GM21423 (cell line): ENCODE measurements at regions not wholly inside any gene's neighbourhood (a gene's known extent, or its start where the extent isn't known, plus 50 kb on each side); places are given as distances from the start of the nearest gene placed in this dataset.

Experiments used
- ATAC-seq: cut with Tn5 transposase; IDR thresholded peaks from one replicate; pipeline ENCODE4 v1.9.1; 2021; ENCODE audit warnings: mild to moderate bottlenecking, moderate library complexity; ENCODE audit not compliant: unreplicated experiment

DNA sequence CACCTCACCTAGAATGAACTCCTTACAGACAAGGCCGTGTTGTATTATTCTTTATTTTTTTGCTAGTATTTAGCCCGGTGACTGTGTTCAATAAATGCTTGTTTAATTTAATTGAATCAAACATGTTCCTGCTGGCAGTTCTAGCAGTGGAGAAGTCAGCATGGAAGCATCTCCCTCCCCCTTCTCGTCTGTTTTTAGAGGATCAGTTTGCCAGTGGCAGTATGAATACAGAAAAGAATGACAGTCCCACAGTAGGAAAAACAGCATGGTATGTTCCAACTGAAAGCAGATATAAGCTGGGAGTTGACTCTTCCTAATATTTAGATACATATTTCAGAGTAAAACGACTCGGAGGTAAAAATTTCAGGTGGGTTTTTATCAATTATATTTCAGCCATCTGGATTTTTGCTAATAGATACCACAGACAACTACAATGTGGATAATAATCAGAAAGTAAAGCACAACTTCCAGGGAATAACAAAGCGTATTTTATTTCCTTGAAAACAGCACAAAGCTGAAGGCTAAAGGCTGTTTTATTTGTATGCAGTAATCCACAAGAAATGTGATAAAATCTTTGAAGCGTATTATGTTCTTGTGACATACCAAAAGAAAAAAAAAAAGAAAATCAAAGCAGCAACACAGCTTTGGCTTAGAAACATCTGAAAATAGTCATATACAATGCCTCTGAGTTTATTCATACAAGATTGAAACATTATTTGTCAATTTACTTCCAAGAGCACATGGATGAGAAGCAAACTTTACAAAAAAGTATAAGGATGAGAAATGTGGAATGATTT is 244.5 kb upstream of the KCNMB2 start:
- no peak for ATAC-seq

DNA sequence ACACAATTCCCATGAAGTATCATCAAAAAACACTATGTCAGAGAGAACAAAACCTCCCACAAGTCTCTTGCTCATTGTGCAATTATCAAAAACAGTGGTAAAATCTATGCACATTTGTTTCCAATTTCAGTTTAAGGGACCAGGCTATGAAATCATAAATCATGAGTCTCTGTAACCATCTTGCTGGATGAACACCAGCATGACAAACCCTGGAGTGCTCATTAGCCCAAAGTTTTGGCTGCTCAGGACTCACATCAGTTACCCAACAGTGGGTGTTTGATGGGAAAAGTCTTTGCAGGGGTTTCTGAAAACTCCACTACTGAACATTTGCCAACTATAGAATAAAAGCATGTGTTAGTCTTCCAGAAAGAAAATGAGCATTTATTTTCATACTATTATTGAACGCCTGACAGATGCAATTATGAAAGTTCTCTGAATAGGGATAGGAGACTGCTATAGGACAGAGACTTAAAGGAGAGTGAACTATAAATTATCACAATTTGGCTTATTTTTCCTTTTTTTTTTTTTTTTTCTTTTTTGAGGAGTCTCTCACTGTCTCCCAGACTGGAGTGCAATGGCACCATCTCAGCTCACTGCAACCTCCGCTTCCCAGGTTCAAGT is 240.8 kb upstream of the KCNMB2 start:
- no peak for ATAC-seq

GRCh38 chr3:178297199-178297598 is 239.0 kb upstream of the KCNMB2 start:
- ATAC-seq, result no peak

GRCh38 chr3:178297740-178298139 is 238.5 kb upstream of the KCNMB2 start:
- ATAC-seq, result no peak

DNA sequence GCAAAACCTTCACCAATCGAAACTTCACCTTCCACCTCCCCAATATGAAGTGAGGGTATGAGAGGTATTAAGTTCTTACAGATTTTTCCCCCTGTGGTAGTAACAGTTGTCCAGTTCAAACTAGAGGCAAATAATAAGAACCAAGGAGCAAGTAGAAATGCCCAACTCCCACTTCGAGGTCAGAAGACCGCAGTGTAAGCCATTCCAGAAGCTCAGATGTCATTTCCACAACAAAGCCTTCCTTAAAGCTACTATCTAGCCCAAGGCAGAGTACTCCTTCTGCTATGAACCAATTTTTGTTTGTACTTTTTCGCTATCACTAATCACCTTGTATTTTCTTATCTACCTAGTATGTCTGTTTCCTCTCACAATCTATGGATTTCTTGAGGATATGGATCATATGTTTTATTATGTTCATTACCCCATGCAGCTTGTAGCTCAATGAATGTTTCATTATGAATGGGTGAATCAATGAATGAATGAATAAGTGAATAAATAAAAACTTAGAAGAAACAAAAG is 235.7 kb upstream of the KCNMB2 start:
- ATAC-seq, result no peak

GRCh38 chr3:178302966-178303930 is 233.0 kb upstream of the KCNMB2 start:
- ATAC-seq, result no peak

DNA sequence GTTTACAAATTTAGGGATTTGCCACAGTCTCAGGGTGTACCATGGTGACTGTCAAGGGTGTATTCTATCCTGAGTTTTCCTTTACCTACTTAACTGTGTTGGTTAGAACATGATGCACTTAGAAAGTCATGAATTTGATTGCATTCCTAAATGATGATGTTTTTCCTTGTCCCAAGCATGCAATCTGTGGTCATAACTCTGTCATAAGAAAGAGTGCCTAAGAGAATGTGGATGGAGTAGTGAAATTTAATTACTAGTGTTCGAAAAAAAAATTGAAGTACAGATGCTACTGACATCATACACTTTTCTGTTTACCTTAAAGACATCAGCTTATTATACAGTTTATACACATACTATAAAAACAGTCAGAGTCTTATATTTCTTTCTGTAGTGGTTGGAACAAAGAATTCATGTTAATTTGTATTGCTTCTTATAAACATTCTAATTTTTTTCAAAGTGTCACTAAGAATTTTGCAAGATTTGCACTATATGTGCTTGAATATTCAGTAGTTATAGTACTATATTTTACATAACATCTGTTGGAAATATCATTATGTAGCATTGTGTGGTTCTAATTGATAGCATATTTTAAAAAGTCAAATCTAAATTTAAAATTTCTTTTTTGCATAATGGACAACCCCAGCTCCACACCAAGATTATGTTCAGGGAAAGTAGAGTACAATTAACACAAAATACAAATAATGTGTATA is 231.3 kb upstream of the KCNMB2 start:
- ATAC-seq, result no peak

GRCh38 chr3:178306432-178307115 is 229.7 kb upstream of the KCNMB2 start:
- no peak for ATAC-seq

DNA sequence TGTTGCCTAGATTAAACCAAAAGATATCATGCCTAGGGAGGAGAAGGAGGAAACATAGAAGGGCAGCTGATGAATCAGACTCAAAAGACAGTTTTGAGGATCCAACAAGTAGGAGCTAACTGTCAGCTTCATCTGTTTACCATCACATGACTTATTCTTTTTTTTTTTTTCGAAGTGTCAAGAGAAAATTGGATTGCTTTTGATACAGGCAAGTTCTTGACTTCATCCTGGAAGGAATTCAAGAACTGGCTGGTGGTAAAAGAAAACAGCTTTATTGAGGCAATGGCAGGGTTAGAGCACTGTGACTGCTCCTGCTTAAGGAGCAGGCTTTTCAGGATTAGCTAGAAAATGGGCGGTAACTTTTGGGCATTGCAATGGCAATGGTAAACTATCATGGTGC is 227.5 kb upstream of the KCNMB2 start:
- no peak for ATAC-seq

DNA sequence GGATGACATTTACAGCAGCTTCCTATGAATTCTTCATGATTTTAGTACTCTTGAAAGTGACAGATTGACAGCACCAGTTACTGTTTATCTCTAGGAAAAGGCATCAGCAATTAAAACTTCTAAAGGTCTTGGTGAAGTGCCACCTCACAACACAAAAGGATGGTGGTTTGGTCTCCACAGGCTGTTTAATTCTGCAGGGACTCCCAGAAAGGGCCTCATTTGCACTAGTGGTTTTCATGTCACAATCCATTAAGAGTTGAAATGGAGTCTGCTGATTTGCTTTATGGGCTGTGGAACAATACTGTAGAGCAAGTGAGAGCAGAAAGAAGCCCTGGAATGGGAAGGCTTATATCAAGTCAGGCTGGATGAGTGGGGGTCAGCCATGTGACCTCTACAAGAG is 225.3 kb upstream of the KCNMB2 start:
- no peak for ATAC-seq

DNA sequence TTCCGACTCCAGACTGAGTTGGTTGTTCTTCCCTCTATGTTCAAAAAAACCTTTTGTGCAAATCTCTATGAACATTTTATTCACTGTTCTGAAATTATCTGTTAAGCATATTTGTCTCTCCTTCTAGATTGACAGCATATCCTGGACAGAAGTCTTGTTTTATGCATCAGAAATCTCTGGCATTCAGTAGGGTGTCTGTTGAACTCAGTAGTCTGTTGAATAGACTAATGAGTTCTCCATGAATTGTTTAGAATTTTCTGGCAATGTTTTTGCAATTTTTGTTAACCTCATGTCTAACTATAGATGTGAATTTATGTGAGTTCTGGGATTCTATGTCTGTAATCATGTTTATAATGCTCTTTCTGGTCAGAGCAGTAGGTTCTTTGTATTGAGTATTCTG is 222.5 kb upstream of the KCNMB2 start:
- no peak for ATAC-seq

DNA sequence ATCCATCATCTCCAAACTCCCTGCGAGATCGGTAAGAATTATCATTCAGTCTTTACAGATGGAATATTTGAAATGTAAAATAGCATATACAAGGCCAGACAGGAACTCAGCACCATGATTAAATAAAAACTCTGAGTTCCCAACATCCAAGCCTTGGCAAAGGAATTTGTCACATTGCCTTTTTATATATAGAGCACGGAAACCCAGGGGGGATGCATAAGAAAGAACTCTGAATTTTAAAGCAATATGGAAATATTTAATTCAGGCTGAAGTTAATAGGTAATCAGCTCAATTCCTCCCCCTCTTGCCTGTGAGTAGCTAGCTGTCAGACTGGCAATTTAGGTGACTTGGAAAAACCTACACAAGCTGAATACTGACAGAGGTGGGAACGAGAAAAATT is 217.9 kb upstream of the KCNMB2 start:
- ATAC-seq, result no peak

DNA sequence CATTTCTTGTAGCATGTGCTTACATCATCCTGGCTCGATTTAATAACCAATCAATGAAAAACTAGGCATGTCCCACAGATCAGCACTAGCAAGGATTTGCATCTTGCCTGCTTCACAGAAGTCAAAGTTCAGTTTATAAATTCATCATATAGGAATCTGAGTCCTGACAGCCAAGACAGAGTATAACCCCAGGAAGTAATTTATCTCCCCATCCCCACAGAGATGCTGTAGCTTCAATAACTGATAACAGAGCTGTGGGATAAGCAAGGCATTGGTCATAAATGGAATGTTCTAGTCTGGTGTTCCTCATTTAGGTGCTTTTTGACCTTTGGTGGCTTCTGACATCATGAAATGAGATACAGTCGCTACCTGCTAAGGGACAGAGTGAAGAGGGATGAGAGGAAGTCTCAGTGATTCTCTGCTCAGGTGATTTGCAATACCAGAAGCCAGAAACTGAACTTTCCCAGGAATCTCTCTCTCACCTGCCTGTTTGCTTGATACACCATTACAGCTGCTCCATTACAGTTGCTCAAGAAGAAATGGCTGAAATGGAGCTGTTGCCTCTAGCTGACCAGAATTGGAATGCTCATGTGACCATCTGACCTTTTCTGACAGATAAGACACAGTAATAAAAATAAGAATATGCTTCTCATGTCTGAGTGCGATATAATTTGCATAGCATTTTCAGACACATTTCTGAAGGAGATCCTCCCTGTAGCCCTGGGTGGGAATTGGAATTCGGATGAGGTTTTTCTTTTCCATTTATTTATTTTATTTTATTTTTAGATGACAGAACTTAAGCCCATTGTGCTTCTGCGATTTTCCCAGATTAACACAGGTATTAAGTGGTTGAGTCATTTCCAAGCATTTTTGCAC is 217.1 kb upstream of the KCNMB2 start:
- no peak for ATAC-seq

- no peak for ATAC-seq
Measured at GRCh38 chr3:178320456-178321351, 215.5 kb upstream of the KCNMB2 start.

- ATAC-seq, result no peak
Measured at GRCh38 chr3:178324356-178324755, 211.9 kb upstream of the KCNMB2 start.

DNA sequence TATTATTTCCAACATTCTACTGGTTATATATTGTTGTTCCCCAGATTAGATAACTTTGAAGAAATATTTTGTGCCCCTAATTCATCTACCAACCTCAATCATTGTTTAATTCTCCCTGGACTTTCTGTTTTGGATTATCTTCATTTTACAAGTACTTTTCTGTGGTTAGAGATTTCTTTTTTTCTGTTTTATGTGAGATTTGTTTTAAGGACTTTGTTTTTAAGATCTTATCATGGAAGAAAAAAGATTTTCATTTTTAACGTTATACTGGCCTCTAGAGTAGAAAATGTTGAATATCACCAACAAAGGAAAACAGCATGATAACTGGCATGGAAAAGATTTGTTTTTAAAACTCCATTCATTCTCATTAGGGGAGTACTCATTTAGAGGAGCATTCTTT is 210.9 kb upstream of the KCNMB2 start:
- ATAC-seq, result no peak

- ATAC-seq, result no peak
Measured at GRCh38 chr3:178329936-178330335, 206.3 kb upstream of the KCNMB2 start.

DNA sequence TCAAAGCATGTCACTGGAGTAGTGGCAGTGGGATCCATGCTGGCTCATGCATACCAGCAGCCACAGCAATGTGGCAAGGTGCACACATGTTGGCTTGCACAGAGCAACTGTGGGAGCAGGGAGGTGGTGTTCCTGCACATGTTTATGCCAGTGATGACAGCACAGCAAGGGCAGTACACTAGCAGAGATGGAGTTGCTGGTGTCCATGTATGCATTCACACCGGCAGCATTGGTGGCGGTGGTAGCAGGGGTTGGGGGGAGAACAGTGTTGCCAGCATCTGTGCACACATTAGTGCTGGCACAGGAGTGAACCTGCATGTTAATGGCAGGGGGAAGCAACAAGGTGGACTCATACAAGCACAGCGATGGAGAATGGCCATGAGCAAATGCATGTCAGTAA is 202.0 kb upstream of the KCNMB2 start:
- no peak for ATAC-seq
